ENCODE measurements at regions not wholly inside any gene's neighbourhood (a gene's known extent, or its start where the extent isn't known, plus 50 kb on each side); places are given as distances from the start of the nearest gene placed in this dataset.
"Not testable (repeated sequence)": the region's sequence is repeated elsewhere in the genome, so short reads cannot be mapped to it uniquely, and the experiment has no call there.

DNA sequence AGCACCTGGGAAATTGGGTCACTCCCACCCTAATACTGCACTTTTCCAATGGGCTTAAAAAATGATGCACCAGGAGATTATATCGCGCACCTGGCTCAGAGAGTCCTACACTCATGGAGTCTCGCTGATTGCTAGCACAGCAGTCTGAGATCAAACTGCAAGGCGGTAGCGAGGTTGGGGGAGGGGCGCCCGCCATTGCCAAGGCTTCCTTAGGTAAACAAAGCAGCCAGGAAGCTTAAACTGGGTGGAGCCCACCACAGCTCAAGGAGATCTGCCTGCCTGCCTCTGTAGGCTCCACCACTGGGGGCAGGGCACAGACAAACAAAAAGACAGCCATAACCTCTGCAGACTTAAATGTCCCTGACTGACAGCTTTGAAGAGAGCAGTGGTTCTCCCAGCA, 497.1 kb downstream of the MAGEE1 start:
- not testable (repeated sequence) for TF ChIP-seq NFRKB (IDR thresholded peaks at IDR 0.05); HDGF (IDR thresholded peaks at IDR 0.05; ENCODE audit: borderline replicate concordance); SUZ12 (IDR thresholded peaks at IDR 0.05); TARDBP (IDR thresholded peaks at IDR 0.05); FOXA1 (IDR thresholded peaks at IDR 0.05); ELF4 (IDR thresholded peaks at IDR 0.05); CTBP1 (IDR thresholded peaks at IDR 0.05; ENCODE audit: borderline replicate concordance); ARNT (IDR thresholded peaks at IDR 0.05); SP1 (IDR thresholded peaks at IDR 0.05); FOXK2 (IDR thresholded peaks at IDR 0.05); BHLHE40 (IDR thresholded peaks at IDR 0.05; ENCODE audit: borderline replicate concordance); FOXM1 (IDR thresholded peaks at IDR 0.05; ENCODE audit: borderline replicate concordance); LEF1 (IDR thresholded peaks at IDR 0.05; ENCODE audit: borderline replicate concordance)
- TF ChIP-seq, protein P1, sequence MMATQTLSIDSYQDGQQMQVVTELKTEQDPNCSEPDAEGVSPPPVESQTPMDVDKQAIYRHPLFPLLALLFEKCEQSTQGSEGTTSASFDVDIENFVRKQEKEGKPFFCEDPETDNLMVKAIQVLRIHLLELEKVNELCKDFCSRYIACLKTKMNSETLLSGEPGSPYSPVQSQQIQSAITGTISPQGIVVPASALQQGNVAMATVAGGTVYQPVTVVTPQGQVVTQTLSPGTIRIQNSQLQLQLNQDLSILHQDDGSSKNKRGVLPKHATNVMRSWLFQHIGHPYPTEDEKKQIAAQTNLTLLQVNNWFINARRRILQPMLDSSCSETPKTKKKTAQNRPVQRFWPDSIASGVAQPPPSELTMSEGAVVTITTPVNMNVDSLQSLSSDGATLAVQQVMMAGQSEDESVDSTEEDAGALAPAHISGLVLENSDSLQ (IDR thresholded peaks at IDR 0.05): not testable (repeated sequence)

Measured in HEK293T (cell line).